HFF-Myc (cell line): ENCODE measurements at regions not wholly inside any gene's neighbourhood (a gene's known extent, or its start where the extent isn't known, plus 50 kb on each side); places are given as distances from the start of the nearest gene placed in this dataset.

Experiments
- DNase-seq: peaks from one replicate; pipeline ENCODE4 v3.0.0-alpha.2; 2011; ENCODE audit warnings: low read depth; ENCODE audit errors: extremely low read depth
- H3K4me3 ChIP-seq: replicated peaks from 2 replicates; pipeline ENCODE4 v1.5.1; 2011; ENCODE audit warnings: low read depth, mild to moderate bottlenecking, control low read depth, low read length
- CTCF ChIP-seq: IDR thresholded peaks from 2 replicates; pipeline ENCODE4 v1.5.1; 2012; ENCODE audit warnings: mild to moderate bottlenecking, low read depth, low read length, control low read depth; ENCODE audit errors: missing control alignments

DNA sequence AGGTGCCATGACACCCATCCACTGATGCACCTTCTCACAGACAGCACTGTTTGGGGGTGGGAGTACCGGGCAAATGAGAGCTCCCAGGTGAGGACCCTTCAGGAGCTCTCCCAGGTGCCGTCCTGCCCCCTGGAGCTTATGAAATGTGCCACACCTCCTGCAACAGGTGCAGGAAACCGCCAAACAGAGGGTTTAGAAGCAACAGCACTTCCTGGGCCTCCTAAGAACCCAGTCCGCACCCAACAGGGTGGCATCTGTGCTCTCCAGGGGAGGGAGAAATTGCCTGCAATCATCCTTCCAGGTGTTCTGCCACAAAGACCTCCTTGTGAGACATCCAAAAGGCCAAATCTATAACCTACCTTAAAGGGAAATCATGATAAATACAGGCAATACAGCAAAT is 87.7 kb upstream of the ATP1B1 start:
- DNase-seq = no peak
- no peak for TF ChIP-seq CTCF
- H3K4me3 ChIP-seq = no peak overlapping the region

DNA sequence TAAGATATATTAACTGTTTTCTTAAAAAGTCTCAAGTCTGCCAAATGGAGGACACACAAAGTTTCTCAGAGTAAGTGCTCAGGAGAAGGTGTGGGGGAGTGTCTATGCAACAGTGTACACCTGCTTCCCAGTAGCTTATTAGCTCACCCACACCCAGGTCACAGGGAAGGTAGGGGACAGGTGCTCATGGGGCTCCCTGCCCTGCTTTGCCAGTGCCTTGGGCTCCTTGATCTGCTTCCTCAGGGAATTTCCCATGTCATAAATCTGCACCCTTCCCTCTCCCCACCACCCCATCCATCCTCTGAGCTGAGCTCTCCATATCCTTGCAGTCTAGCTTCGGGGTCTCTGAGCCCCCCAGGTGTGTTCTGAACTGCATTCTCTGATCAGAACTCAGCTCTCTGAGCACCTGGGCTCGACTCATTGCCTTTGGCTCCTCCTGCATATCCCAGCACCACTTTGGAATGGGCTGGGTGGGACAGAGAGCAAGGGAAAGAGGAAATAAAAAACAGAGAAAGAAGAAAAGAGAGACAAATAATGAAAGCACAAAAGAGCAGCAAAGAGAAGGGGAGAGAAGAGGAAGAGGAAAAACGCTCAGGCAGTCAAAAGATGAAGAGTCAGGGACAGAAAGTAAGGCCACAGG is 87.0 kb upstream of the ATP1B1 start:
- no peak overlapping the region for H3K4me3 ChIP-seq
- no peak for DNase-seq
- TF ChIP-seq CTCF = no peak

GRCh38 chr1:169020684-169021083 is 85.8 kb upstream of the ATP1B1 start:
- no peak for TF ChIP-seq CTCF
- no peak for DNase-seq
- H3K4me3 ChIP-seq = no peak overlapping the region

DNA sequence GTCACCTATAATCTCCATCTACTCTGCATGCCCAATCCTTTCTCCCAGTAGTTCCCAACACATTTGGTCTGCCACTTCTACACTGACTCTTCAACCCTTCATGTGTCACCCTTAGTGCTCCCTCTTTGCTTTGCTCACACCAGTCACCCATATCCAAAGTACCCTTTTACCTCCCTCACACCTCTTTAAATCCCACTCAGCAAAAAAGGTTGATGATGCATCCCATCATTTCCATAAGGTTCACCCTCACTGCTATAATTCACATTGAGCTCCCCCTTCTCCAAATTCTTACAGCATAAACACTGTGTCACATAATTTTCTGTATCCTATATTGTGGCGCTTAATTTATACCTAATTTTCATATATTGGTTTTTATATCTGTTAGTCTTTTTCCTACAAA is 83.8 kb upstream of the ATP1B1 start:
- DNase-seq = no peak
- TF ChIP-seq CTCF = no peak
- H3K4me3 ChIP-seq = no peak overlapping the region

- no peak for DNase-seq
- no peak overlapping the region for H3K4me3 ChIP-seq
- no peak for TF ChIP-seq CTCF
Measured at GRCh38 chr1:169024255-169024654, 82.2 kb upstream of the ATP1B1 start.

DNA sequence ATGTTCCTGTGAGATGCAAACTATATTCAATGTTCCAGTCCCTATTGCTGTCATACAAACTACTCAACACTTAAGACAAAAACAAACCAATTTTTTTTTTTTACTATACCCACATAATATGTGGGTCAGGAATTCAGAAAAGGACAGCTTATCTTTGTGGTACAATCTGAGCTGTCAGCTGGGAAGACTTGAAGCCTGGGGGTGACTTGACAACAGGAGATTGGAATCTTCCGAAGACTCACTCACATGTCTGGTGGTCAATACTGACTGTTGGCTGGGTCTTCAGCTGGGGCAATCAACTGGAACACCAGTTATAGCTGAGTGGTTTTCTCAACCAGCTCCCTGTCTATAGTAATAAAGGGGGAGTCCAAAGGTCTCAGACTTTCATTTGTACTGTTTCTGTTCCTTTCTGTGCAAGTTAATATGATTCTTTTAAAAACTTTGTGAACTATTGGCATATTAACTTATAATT is 81.7 kb upstream of the ATP1B1 start:
- no peak for TF ChIP-seq CTCF
- DNase-seq = no peak

GRCh38 chr1:169025412-169025811 is 81.1 kb upstream of the ATP1B1 start:
- DNase-seq = no peak
- H3K4me3 ChIP-seq = no peak overlapping the region

More for the DNA sequence above, 81.7 kb upstream of the ATP1B1 start:
- no peak overlapping the region for H3K4me3 ChIP-seq

More at GRCh38 chr1:169025412-169025811, 81.1 kb upstream of the ATP1B1 start:
- no peak for TF ChIP-seq CTCF
